ENCODE measurements at regions not wholly inside any gene's neighbourhood (a gene's known extent, or its start where the extent isn't known, plus 50 kb on each side); places are given as distances from the start of the nearest gene placed in this dataset.
A peak's percentile ranks its signal among the peaks of the same experiment; 100 is the strongest.

- H3K27me3 Mint-ChIP-seq (ENCODE audit: unreplicated experiment) = no peaks in the 10 kb centered on the region
- H3K9me3 Mint-ChIP-seq (ENCODE audit: unreplicated experiment) = no peaks in the 10 kb centered on the region
- no peak for TF ChIP-seq CTCF (IDR thresholded peaks at IDR 0.05; ENCODE audit: partially characterized antibody, unreplicated experiment)
- no peaks in the 10 kb centered on the region for H3K4me1 Mint-ChIP-seq (ENCODE audit: low read depth, unreplicated experiment)
- H3K27ac Mint-ChIP-seq (ENCODE audit: unreplicated experiment) = no peak overlapping the region
- no peak overlapping the region for H3K4me3 Mint-ChIP-seq (ENCODE audit: unreplicated experiment)
- no peaks in the 10 kb centered on the region for H3K36me3 Mint-ChIP-seq (ENCODE audit: unreplicated experiment)
- DNase-seq = no peak
Observed at GRCh38 chr6:92944132-92944531, 475.2 kb downstream of the EPHA7 start.

GRCh38 chr6:92942549-92942948 lies 476.8 kb downstream of the EPHA7 start:
- Mint-ChIP-seq H3K4me1 (ENCODE audit: low read depth, unreplicated experiment) (no peaks in the 10 kb centered on the region), H3K27me3 (ENCODE audit: unreplicated experiment) (no peaks in the 10 kb centered on the region), H3K27ac (ENCODE audit: unreplicated experiment) (no peak overlapping the region), H3K4me3 (ENCODE audit: unreplicated experiment) (no peak overlapping the region), H3K36me3 (ENCODE audit: unreplicated experiment) (no peaks in the 10 kb centered on the region), H3K9me3 (ENCODE audit: unreplicated experiment) (no peaks in the 10 kb centered on the region)
- DNase-seq = no peak
- TF ChIP-seq CTCF (IDR thresholded peaks at IDR 0.05; ENCODE audit: partially characterized antibody, unreplicated experiment) = no peak

- H3K4me1 Mint-ChIP-seq (ENCODE audit: low read depth, unreplicated experiment) = peaks cover 2% of the 10 kb centered on the region
- H3K27ac Mint-ChIP-seq (ENCODE audit: unreplicated experiment) = no peak overlapping the region
- H3K27me3 Mint-ChIP-seq (ENCODE audit: unreplicated experiment) = no peaks in the 10 kb centered on the region
- no peak for TF ChIP-seq CTCF (IDR thresholded peaks at IDR 0.05; ENCODE audit: partially characterized antibody, unreplicated experiment)
- peaks cover 1% of the 10 kb centered on the region for H3K9me3 Mint-ChIP-seq (ENCODE audit: unreplicated experiment)
- no peak for DNase-seq
- no peaks in the 10 kb centered on the region for H3K36me3 Mint-ChIP-seq (ENCODE audit: unreplicated experiment)
- H3K4me3 Mint-ChIP-seq (ENCODE audit: unreplicated experiment) = no peak overlapping the region
Observed at GRCh38 chr6:92934625-92935024, 484.7 kb downstream of the EPHA7 start.

GRCh38 chr6:92930171-92930570 lies 489.2 kb downstream of the EPHA7 start:
- DNase-seq = no peak
- no peaks in the 10 kb centered on the region for H3K27me3 Mint-ChIP-seq (ENCODE audit: unreplicated experiment)
- H3K36me3 Mint-ChIP-seq (ENCODE audit: unreplicated experiment) = no peaks in the 10 kb centered on the region
- TF ChIP-seq CTCF (IDR thresholded peaks at IDR 0.05; ENCODE audit: partially characterized antibody, unreplicated experiment) = no peak
- H3K27ac Mint-ChIP-seq (ENCODE audit: unreplicated experiment) = no peak overlapping the region
- peaks cover 1% of the 10 kb centered on the region for H3K9me3 Mint-ChIP-seq (ENCODE audit: unreplicated experiment)
- no peak overlapping the region for H3K4me3 Mint-ChIP-seq (ENCODE audit: unreplicated experiment)
- peaks cover 2% of the 10 kb centered on the region for H3K4me1 Mint-ChIP-seq (ENCODE audit: low read depth, unreplicated experiment)

- Mint-ChIP-seq H3K4me3 (ENCODE audit: unreplicated experiment) (no peak overlapping the region), H3K4me1 (ENCODE audit: low read depth, unreplicated experiment) (peaks cover 5% of the 10 kb centered on the region), H3K9me3 (ENCODE audit: unreplicated experiment) (no peaks in the 10 kb centered on the region), H3K36me3 (ENCODE audit: unreplicated experiment) (no peaks in the 10 kb centered on the region), H3K27ac (ENCODE audit: unreplicated experiment) (peak overlapping the region; percentile 60), H3K27me3 (ENCODE audit: unreplicated experiment) (no peaks in the 10 kb centered on the region)
- TF ChIP-seq CTCF (IDR thresholded peaks at IDR 0.05; ENCODE audit: partially characterized antibody, unreplicated experiment) = no peak
- DNase-seq = peak; percentile 23
Observed at GRCh38 chr6:92922216-92922806, 497.0 kb downstream of the EPHA7 start.

Data from glutamatergic neuron (in vitro differentiated cells).